PFSK-1 (cell line): ENCODE measurements at regions not wholly inside any gene's neighbourhood (a gene's known extent, or its start where the extent isn't known, plus 50 kb on each side); places are given as distances from the start of the nearest gene placed in this dataset.

Source experiments
- FOXP2 ChIP-seq: optimal IDR thresholded peaks from 2 replicates; pipeline ENCODE3; 2011; ENCODE audit warnings: borderline replicate concordance, control low read depth, inconsistent platforms; ENCODE audit not compliant: insufficient read depth; ENCODE audit errors: extremely low read length, extremely low read depth
- POLR2AphosphoS5 ChIP-seq: IDR thresholded peaks from 2 replicates; pipeline ENCODE4 v1.6.1; 2012; ENCODE audit warnings: low read depth, mild to moderate bottlenecking, control low read depth, low read length, moderate library complexity
- REST ChIP-seq, 2 experiments: IDR thresholded peaks; 2 replicates each; pipeline versions ENCODE4 v1.6.1 to v1.8.0; 2011 to 2012; ENCODE audit warnings: low read depth in 2 of 2, low read length in 2 of 2, control low read depth in 1 of 2, inconsistent platforms in 1 of 2, mild to moderate bottlenecking in 1 of 2, moderate library complexity in 1 of 2; ENCODE audit not compliant: insufficient read depth in 1 of 2
- SIN3A ChIP-seq: IDR thresholded peaks from 2 replicates; pipeline ENCODE4 v1.6.1; 2012; ENCODE audit warnings: mild to moderate bottlenecking, low read length, moderate library complexity, borderline replicate concordance; ENCODE audit not compliant: insufficient read depth
- TAF1 ChIP-seq: IDR thresholded peaks from 2 replicates; pipeline ENCODE4 v1.6.1; 2012; ENCODE audit warnings: low read length, control low read depth, borderline replicate concordance; ENCODE audit not compliant: insufficient read depth

GRCh38 chr19:31659897-31660210 lies 310.6 kb upstream of the TSHZ3 start:
- TF ChIP-seq REST (IDR thresholded peaks at IDR 0.05; ENCODE audit: insufficient read depth in 1 of 2, low read depth in 2 of 2, low read length in 2 of 2) (no peak), POLR2AphosphoS5 (no peak), TAF1 (no peak), SIN3A (no peak), FOXP2 (no peak)
